Body of pancreas (tissue), 4 donors: ENCODE measurements at regions not wholly inside any gene's neighbourhood (a gene's known extent, or its start where the extent isn't known, plus 50 kb on each side); places are given as distances from the start of the nearest gene placed in this dataset.

Experiments used
- CTCF ChIP-seq, 7 experiments: fragments of 450-650 bp in 4 of 7; fragments of 200-600 bp in 3 of 7; sonication (generic) in 3 of 7; IDR thresholded peaks; one replicate each; pipeline ENCODE4 v1.5.1; 2016 to 2019; ENCODE audit warnings: antibody characterized with exemption in 7 of 7
- POLR2A ChIP-seq, 3 donors: fragments of 450-650 bp; IDR thresholded peaks; one replicate each; pipeline ENCODE4 v1.6.1; 2016; ENCODE audit warnings: antibody characterized with exemption in 3 of 3, mild to moderate bottlenecking in 2 of 3

GRCh38 chr15:70399204-70399603 lies 301.5 kb upstream of the TLE3 start:
- no peak for TF ChIP-seq POLR2A (IDR thresholded peaks at IDR 0.05)
- no peak for TF ChIP-seq CTCF (IDR thresholded peaks at IDR 0.05)
